HEK293T (cell line): ENCODE measurements at regions not wholly inside any gene's neighbourhood (a gene's known extent, or its start where the extent isn't known, plus 50 kb on each side); places are given as distances from the start of the nearest gene placed in this dataset.

Experiments
- CTCF ChIA-PET: fragments of 350-600 bp; formaldehyde crosslinking; extraction: SDS; loops from one replicate; lab custom pipeline; 2021; ENCODE audit warnings: antibody characterized with exemption, inconsistent platforms; lab: Yijun Ruan, JAX
- POLR2A ChIA-PET: fragments of 350-600 bp; formaldehyde crosslinking; extraction: SDS; loops from one replicate; lab custom pipeline; 2020; ENCODE audit warnings: antibody characterized with exemption, inconsistent platforms; lab: Yijun Ruan, JAX
- DNase-seq: peaks from one replicate; pipeline ENCODE4 v3.0.0; 2012; ENCODE audit warnings: mixed read lengths; ENCODE audit errors: extremely low spot score
- ARNT ChIP-seq: fragments of 450-650 bp; IDR thresholded peaks from 2 replicates; pipeline ENCODE4 v1.6.1; 2017; ENCODE audit warnings: mild to moderate bottlenecking
- BHLHE40 ChIP-seq: fragments of 450-650 bp; IDR thresholded peaks from 2 replicates; pipeline ENCODE4 v1.6.1; 2016; ENCODE audit warnings: mild to moderate bottlenecking, moderate library complexity, borderline replicate concordance
- CTBP1 ChIP-seq: fragments of 450-650 bp; IDR thresholded peaks from 2 replicates; pipeline ENCODE4 v1.6.1; 2016; ENCODE audit warnings: borderline replicate concordance
- ELF4 ChIP-seq: fragments of 450-650 bp; IDR thresholded peaks from 2 replicates; pipeline ENCODE4 v1.6.1; 2017; ENCODE audit warnings: antibody characterized with exemption
- FOXA1 ChIP-seq: fragments of 450-650 bp; IDR thresholded peaks from 2 replicates; pipeline ENCODE4 v1.6.1; 2016; ENCODE audit warnings: mild to moderate bottlenecking
- FOXK2 ChIP-seq: fragments of 450-650 bp; IDR thresholded peaks from 2 replicates; pipeline ENCODE4 v1.6.1; 2016; ENCODE audit warnings: mild to moderate bottlenecking
- FOXM1 ChIP-seq: fragments of 450-650 bp; IDR thresholded peaks from 2 replicates; pipeline ENCODE4 v1.6.1; 2017; ENCODE audit warnings: mild to moderate bottlenecking, borderline replicate concordance
- HDGF ChIP-seq: fragments of 450-650 bp; IDR thresholded peaks from 2 replicates; pipeline ENCODE4 v1.6.1; 2017; ENCODE audit warnings: antibody characterized with exemption, borderline replicate concordance
- L3MBTL2 ChIP-seq: fragments of 450-650 bp; conservative IDR thresholded peaks from 2 replicates; pipeline ENCODE4 v1.6.1; 2016; ENCODE audit warnings: mild to moderate bottlenecking
- LEF1 ChIP-seq: fragments of 450-650 bp; IDR thresholded peaks from 2 replicates; pipeline ENCODE4 v1.6.1; 2017; ENCODE audit warnings: mild to moderate bottlenecking, borderline replicate concordance
- NFRKB ChIP-seq: fragments of 450-650 bp; IDR thresholded peaks from 2 replicates; pipeline ENCODE4 v1.6.1; 2016; ENCODE audit warnings: mild to moderate bottlenecking, moderate library complexity
- PKNOX1 ChIP-seq: fragments of 450-650 bp; IDR thresholded peaks from 2 replicates; pipeline ENCODE4 v1.6.1; 2016
- SP1 ChIP-seq: fragments of 450-650 bp; IDR thresholded peaks from 2 replicates; pipeline ENCODE4 v1.6.1; 2017
- SUZ12 ChIP-seq: fragments of 450-650 bp; IDR thresholded peaks from 2 replicates; pipeline ENCODE4 v1.6.1; 2016; ENCODE audit warnings: mild to moderate bottlenecking
- TARDBP ChIP-seq: fragments of 450-650 bp; IDR thresholded peaks from 2 replicates; pipeline ENCODE4 v1.6.1; 2016
- ZNF384 ChIP-seq: fragments of 450-650 bp; IDR thresholded peaks from 2 replicates; pipeline ENCODE4 v1.6.1; 2016

DNA sequence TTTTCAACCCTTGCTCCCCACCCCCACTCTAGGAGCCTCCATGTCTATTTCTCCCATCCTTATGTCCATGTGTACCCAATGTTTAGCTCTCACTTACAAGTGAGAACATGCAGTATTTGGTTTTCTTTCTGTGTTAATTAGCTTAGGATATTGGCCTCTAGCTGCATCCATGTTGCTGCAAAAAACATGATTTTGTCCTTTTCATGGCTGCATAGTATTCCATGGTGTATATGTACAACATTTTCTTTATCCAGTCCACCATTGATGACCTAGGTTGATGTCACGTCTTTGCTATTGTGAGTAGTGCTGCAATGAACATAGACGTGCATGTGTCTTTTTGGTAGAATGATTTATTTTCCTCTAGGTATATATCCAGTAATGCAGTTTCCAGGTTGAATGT, 472.8 kb downstream of the ZNF674 start:
- DNase-seq = no peak
- CTCF ChIA-PET = no interaction called here
- POLR2A ChIA-PET = no interaction called here
- TF ChIP-seq TARDBP (no peak), PKNOX1 (no peak), ZNF384 (no peak), SUZ12 (no peak), ELF4 (no peak), LEF1 (no peak), HDGF (no peak), L3MBTL2 (no peak)

- CTCF ChIA-PET = no interaction called here
- TF ChIP-seq LEF1 (no peak), NFRKB (no peak), ZNF384 (no peak), ARNT (no peak), FOXK2 (no peak), TARDBP (no peak), SUZ12 (no peak), L3MBTL2 (no peak), SP1 (no peak), ELF4 (no peak)
- POLR2A ChIA-PET = no interaction called here
- no peak for DNase-seq
Measured at GRCh38 chrX:46070421-46070820, 474.8 kb downstream of the ZNF674 start.

GRCh38 chrX:46059316-46059715, 485.9 kb downstream of the ZNF674 start:
- no peak for DNase-seq
- ChIA-PET CTCF (no interaction called here), POLR2A (no interaction called here)
- TF ChIP-seq BHLHE40 = no peak
- TF ChIP-seq FOXM1 = no peak
- no peak for TF ChIP-seq TARDBP
- no peak for TF ChIP-seq ARNT
- no peak for TF ChIP-seq SUZ12
- no peak for TF ChIP-seq ZNF384
- no peak for TF ChIP-seq PKNOX1
- TF ChIP-seq FOXA1 = no peak
- TF ChIP-seq HDGF = no peak
- no peak for TF ChIP-seq LEF1
- TF ChIP-seq ELF4 = no peak
- TF ChIP-seq FOXK2 = no peak
- no peak for TF ChIP-seq NFRKB
- no peak for TF ChIP-seq L3MBTL2
- no peak for TF ChIP-seq SP1
- no peak for TF ChIP-seq CTBP1

- no peak for TF ChIP-seq FOXA1
- TF ChIP-seq SP1 = no peak
- no peak for TF ChIP-seq TARDBP
- TF ChIP-seq PKNOX1 = no peak
- TF ChIP-seq FOXK2 = no peak
- no peak for TF ChIP-seq CTBP1
- TF ChIP-seq ARNT = no peak
- TF ChIP-seq ZNF384 = no peak
- TF ChIP-seq HDGF = no peak
- TF ChIP-seq NFRKB = no peak
- TF ChIP-seq L3MBTL2 = no peak
- TF ChIP-seq LEF1 = no peak
- TF ChIP-seq ELF4 = no peak
- no peak for TF ChIP-seq SUZ12
- no peak for TF ChIP-seq FOXM1
- no peak for TF ChIP-seq BHLHE40
- ChIA-PET CTCF (no interaction called here), POLR2A (no interaction called here)
- DNase-seq = no peak
Measured at GRCh38 chrX:46044486-46044885, 500.7 kb downstream of the ZNF674 start.

DNA sequence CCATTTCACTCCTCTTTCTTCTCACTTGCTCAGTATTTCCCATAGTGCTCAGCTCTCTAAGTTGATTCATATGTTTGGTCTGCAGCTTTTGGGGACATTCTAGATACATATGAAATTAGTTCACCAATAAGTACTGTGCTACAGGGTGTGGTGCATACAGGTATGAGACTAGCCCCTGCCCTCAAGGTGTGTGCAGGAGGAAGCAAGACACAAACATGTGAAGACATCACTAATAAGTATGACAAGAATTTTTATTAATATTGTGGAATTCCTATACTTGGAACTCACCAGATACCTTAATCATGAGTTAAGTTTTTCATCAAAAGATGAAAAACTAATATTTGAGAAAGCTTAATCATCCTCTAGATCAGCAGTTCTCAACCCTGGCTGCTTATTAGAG, 505.2 kb downstream of the ZNF674 start:
- TF ChIP-seq SP1 = no peak
- TF ChIP-seq HDGF = no peak
- no peak for TF ChIP-seq FOXA1
- no peak for TF ChIP-seq ZNF384
- TF ChIP-seq CTBP1 = no peak
- no peak for TF ChIP-seq BHLHE40
- no peak for TF ChIP-seq ELF4
- no peak for TF ChIP-seq FOXM1
- TF ChIP-seq L3MBTL2 = no peak
- TF ChIP-seq ARNT = no peak
- TF ChIP-seq LEF1 = no peak
- TF ChIP-seq PKNOX1 = no peak
- no peak for TF ChIP-seq SUZ12
- no peak for TF ChIP-seq NFRKB
- no peak for TF ChIP-seq TARDBP
- no peak for TF ChIP-seq FOXK2
- ChIA-PET POLR2A (no interaction called here), CTCF (no interaction called here)
- no peak for DNase-seq

- TF ChIP-seq ELF4 = no peak
- CTCF ChIA-PET = no interaction called here
- no peak for DNase-seq
- POLR2A ChIA-PET = no interaction called here
Measured at GRCh38 chrX:46039526-46039925, 505.7 kb downstream of the ZNF674 start.
